ENCODE measurements at regions not wholly inside any gene's neighbourhood (a gene's known extent, or its start where the extent isn't known, plus 50 kb on each side); places are given as distances from the start of the nearest gene placed in this dataset.
A peak's percentile ranks its signal among the peaks of the same experiment; 100 is the strongest.

GRCh38 chr22:26851125-26851524, 193.7 kb downstream of the MIAT start:
- no peak for TF ChIP-seq POLR2AphosphoS5 (IDR thresholded peaks at IDR 0.05; ENCODE audit: low read depth, low read length)
- TF ChIP-seq, protein P1, sequence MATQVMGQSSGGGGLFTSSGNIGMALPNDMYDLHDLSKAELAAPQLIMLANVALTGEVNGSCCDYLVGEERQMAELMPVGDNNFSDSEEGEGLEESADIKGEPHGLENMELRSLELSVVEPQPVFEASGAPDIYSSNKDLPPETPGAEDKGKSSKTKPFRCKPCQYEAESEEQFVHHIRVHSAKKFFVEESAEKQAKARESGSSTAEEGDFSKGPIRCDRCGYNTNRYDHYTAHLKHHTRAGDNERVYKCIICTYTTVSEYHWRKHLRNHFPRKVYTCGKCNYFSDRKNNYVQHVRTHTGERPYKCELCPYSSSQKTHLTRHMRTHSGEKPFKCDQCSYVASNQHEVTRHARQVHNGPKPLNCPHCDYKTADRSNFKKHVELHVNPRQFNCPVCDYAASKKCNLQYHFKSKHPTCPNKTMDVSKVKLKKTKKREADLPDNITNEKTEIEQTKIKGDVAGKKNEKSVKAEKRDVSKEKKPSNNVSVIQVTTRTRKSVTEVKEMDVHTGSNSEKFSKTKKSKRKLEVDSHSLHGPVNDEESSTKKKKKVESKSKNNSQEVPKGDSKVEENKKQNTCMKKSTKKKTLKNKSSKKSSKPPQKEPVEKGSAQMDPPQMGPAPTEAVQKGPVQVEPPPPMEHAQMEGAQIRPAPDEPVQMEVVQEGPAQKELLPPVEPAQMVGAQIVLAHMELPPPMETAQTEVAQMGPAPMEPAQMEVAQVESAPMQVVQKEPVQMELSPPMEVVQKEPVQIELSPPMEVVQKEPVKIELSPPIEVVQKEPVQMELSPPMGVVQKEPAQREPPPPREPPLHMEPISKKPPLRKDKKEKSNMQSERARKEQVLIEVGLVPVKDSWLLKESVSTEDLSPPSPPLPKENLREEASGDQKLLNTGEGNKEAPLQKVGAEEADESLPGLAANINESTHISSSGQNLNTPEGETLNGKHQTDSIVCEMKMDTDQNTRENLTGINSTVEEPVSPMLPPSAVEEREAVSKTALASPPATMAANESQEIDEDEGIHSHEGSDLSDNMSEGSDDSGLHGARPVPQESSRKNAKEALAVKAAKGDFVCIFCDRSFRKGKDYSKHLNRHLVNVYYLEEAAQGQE (IDR thresholded peaks at IDR 0.05; ENCODE audit: insufficient read depth in 1 of 2, low read depth in 2 of 2, low read length in 2 of 2) = no peak
- TF ChIP-seq SIN3A (IDR thresholded peaks at IDR 0.05; ENCODE audit: borderline replicate concordance, insufficient read depth, low read length) = no peak
- TF ChIP-seq FOXP2 (optimal IDR thresholded peaks at IDR 0.05; ENCODE audit: borderline replicate concordance, extremely low read depth, extremely low read length, insufficient read depth) = no peak
- no peak for TF ChIP-seq TAF1 (IDR thresholded peaks at IDR 0.05; ENCODE audit: borderline replicate concordance, insufficient read depth, low read length)

DNA sequence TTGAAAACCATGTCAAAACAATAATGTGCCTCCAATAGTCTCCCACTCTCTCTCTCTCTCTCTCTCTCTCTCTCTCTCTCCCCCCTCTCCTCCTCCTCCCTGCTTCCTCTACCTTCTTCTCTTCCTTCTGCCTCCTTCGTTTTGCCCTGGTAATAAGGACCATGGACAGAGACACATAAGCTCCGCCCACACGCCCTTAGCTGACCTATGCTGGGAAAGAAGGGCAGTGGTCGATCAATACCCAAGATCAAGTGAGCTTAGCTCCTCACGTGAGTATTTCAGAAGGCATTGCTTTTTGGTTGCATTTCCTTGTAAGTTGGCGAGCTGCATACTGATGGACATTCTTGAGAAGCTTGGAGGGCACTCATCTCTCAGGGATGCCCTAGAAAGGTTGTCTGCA, 194.8 kb downstream of the MIAT start:
- TF ChIP-seq, protein P1 (IDR thresholded peaks at IDR 0.05; ENCODE audit: insufficient read depth in 1 of 2, low read depth in 2 of 2, low read length in 2 of 2) = peak; percentile 80 to 93
- TF ChIP-seq POLR2AphosphoS5 (IDR thresholded peaks at IDR 0.05; ENCODE audit: low read depth, low read length) = no peak

DNA sequence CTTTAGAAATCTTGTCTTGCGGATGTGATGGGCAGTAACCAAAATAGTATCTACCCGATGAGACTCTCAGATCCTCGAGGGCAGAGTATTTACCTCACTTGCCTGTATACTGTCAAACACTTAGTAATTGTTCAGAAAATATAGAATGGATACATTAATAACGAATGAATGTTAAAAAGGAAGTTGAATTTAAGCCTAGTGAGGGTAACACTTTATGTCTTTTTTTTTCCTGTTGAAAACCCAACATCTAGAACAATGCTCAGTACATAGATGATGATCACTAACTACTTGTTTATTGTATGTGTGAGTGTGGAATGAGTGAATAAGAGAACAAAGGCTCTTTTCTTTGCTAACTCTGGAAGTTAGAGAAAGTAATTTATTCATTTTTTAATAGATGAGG, 195.7 kb downstream of the MIAT start:
- TF ChIP-seq FOXP2 (optimal IDR thresholded peaks at IDR 0.05; ENCODE audit: borderline replicate concordance, extremely low read depth, extremely low read length, insufficient read depth) (no peak), POLR2AphosphoS5 (IDR thresholded peaks at IDR 0.05; ENCODE audit: low read depth, low read length) (no peak), TAF1 (IDR thresholded peaks at IDR 0.05; ENCODE audit: borderline replicate concordance, insufficient read depth, low read length) (no peak), SIN3A (IDR thresholded peaks at IDR 0.05; ENCODE audit: borderline replicate concordance, insufficient read depth, low read length) (no peak)
- TF ChIP-seq, protein P1 (IDR thresholded peaks at IDR 0.05; ENCODE audit: insufficient read depth in 1 of 2, low read depth in 2 of 2, low read length in 2 of 2) = no peak

DNA sequence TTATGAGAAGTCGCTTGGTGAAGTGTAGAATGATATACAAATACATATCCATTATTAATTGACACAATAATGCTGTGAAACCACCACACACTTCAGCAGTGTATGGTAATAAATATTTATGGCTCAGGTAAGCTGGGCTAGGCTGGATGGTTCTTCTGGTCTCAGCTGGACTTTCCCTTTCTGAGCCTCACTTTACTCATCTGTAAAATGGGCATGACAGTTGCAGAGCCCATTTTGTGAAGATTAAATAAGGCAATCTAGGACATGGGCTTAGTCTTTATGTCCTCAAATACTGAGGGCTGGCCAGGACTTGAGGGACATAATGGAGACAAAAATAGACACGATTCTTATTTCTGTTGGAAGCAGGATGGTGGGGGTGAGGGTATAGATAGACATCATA, 196.1 kb downstream of the MIAT start:
- TF ChIP-seq, protein P1 (IDR thresholded peaks at IDR 0.05; ENCODE audit: insufficient read depth in 1 of 2, low read depth in 2 of 2, low read length in 2 of 2) = no peak
- TF ChIP-seq FOXP2 (optimal IDR thresholded peaks at IDR 0.05; ENCODE audit: borderline replicate concordance, extremely low read depth, extremely low read length, insufficient read depth) (no peak), SIN3A (IDR thresholded peaks at IDR 0.05; ENCODE audit: borderline replicate concordance, insufficient read depth, low read length) (no peak), TAF1 (IDR thresholded peaks at IDR 0.05; ENCODE audit: borderline replicate concordance, insufficient read depth, low read length) (no peak), POLR2AphosphoS5 (IDR thresholded peaks at IDR 0.05; ENCODE audit: low read depth, low read length) (no peak)

DNA sequence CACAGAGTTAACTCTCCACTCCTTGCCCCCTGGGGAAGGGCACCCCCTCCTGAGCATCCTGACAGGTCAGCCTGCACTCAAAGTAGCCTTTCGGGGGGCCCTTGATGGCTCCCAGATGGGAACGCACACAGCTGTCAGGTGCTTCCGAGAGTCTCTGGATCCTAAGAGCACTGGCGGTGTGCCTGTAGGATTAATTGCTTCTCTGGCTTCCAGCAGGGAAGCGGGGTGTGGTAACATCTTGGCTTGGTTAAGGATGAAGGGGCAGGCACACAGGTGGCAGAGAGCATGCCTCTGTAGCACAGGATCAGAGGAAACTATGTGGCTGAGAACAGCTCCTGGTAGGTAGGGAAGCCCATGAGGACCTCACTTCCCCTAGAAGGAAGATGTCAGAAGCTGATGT, 199.8 kb downstream of the MIAT start:
- TF ChIP-seq, protein P1 (IDR thresholded peaks at IDR 0.05; ENCODE audit: insufficient read depth in 1 of 2, low read depth in 2 of 2, low read length in 2 of 2) = no peak
- TF ChIP-seq SIN3A (IDR thresholded peaks at IDR 0.05; ENCODE audit: borderline replicate concordance, insufficient read depth, low read length) = no peak
- no peak for TF ChIP-seq FOXP2 (optimal IDR thresholded peaks at IDR 0.05; ENCODE audit: borderline replicate concordance, extremely low read depth, extremely low read length, insufficient read depth)
- no peak for TF ChIP-seq POLR2AphosphoS5 (IDR thresholded peaks at IDR 0.05; ENCODE audit: low read depth, low read length)
- no peak for TF ChIP-seq TAF1 (IDR thresholded peaks at IDR 0.05; ENCODE audit: borderline replicate concordance, insufficient read depth, low read length)

Data from PFSK-1 (cell line).